GM21367 (cell line): ENCODE measurements at regions not wholly inside any gene's neighbourhood (a gene's known extent, or its start where the extent isn't known, plus 50 kb on each side); places are given as distances from the start of the nearest gene placed in this dataset.

ENCODE experiments used
- ATAC-seq: cut with Tn5 transposase; IDR thresholded peaks from one replicate; pipeline ENCODE4 v1.9.1; 2021; ENCODE audit not compliant: unreplicated experiment

DNA sequence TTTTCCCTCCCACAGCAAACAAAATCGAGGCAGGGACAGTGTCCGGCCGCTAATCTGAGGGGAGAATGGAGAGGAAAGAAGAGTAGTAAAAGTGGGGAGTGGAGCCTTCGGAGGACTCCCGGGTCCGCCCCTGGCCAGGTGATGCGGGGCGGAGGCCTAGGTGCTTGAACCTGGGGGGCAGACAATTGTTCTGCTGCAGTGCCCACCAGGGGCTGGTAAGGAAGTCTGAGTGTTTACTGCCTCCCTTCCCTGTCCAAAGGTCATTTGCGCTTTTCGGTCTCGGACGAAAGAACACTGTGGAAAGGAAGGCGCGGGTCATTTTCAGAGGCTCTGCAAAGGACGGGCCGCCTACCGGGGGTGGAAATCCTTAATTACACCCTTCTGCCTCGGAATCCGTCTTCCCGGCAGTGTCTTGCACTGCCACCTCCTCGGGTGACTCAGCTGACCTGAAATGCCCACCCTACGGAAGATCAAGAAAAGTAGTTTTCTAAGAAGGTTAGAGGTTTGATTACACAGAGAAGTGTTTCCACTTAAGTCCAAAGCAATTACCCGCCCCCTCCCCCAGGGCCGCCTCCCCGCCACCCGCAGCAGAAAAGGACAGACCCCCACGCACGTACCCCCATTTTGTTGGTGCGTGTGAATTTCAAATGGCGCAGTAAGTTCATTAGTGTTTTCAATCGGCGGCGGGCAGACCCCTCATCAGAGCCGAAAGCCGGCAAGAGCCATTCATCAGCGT is 99.9 kb upstream of the TENM3 start:
- no peak for ATAC-seq

DNA sequence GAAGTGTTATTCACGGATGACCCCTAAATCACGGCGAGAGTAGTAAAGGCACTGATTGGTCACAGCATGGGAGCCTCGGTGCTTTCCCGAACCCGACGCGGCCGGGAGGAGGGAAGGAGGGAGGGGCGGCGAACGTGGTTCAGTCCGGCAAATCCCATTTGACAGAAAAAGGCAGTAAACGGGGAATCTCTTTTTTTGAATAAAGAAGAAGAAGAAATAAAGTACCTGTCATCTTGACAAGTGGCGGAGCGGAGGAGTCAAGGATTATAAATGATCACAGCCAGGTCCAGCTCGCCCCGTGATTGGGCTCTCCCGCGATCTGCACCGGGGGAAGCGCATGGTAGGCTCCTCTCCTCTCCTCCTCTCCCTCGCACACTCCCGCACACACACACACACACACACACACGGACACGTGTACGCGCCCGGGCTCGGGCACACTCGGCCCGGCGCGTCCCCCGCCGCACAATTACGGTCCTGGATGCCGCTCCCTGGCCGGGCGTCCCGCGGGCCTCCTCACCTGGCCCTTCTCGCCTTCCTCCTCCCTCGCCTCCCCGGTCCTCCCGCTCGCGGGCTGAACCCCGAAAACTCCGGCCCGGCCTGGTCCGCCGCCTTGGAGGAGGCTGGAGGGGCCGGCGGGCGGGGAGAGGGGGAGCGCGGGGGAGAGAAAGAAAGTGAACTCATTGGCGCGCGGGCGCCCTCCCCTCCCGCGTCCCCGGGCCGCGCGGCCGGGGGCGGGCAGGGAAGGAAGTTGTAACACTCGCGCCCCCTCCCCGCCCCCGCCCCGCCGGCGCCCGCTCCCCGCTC is 99.2 kb upstream of the TENM3 start:
- no peak for ATAC-seq

DNA sequence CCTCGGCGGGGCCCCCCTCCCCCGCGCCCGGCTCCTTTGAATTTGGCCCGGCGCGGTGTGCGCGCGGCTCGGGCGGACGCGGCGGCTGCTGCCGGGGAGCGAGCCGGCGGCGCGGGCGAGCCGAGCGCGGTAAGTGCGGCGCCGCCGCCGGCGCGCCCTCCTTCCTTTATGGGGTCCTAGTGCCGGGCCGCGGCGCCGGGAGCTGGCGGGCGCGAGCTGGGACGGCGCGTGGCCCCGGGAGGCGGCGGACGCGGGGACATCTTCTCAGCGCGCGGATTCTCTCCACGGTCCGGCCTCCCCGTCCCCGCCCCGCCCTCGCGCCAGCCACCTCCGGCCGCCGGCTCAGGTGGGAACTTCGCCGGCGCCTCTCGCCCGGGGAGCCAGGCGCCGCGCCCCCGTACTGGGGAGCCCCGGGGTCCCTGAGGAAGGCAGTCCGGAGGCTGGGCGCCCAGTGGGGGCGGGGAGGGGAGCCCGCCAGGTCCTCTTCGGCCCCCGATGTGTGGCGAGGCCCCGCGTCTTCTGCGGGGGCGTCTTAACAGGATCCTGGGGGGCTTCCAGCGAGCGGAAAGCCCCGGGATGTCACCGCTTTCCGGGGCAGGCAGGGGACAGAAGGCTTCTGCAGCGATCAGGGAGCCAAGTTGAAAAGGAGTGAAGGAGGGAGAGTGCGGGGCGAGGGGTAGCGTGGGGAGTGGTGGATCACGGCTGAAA is 98.4 kb upstream of the TENM3 start:
- ATAC-seq: peak; percentile 41

DNA sequence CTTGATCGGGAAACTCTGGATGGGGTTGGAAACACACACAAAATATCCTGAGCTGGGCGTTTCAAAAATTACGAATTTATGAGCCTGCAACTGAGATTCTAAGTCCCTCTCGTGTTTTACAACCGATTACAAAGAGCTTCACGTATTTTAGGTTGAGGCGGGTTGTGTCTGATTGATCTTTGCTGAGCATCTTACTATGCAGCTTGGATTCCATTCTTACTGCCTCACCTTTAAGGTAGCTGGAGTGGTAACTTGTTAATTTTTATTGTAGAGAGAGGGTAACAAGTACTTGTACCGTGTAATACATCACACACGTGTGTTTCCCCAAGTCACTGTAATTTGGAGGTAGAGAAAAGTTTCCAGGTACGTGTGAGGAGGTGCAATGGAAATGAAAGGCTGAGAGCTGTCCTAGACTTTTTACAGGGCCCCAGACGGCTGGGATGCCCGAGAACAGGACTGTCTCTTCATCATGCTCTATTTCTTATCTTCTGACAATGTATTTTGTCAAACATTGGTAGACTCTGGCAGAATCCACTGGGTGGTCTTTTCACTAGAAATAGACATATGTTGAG is 97.8 kb upstream of the TENM3 start:
- no peak for ATAC-seq

DNA sequence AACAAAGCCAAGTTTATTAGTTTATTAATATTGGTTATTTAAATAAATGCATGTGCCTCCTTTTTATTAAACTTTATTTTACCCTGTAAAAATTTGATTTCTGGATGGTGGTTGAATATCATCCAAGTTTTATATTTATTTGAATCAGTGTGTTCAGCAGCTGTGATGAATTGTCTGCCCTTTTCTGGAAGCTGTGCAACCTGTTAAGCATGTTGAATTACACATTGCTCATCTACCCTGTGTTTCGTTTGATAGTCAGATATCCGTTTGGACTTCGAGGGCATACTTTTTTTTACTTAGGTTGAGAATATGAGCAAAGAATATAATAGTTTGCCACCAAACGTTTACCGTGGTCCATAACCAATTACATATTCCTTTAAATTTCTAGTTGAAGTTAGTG is 95.8 kb upstream of the TENM3 start:
- ATAC-seq: no peak

DNA sequence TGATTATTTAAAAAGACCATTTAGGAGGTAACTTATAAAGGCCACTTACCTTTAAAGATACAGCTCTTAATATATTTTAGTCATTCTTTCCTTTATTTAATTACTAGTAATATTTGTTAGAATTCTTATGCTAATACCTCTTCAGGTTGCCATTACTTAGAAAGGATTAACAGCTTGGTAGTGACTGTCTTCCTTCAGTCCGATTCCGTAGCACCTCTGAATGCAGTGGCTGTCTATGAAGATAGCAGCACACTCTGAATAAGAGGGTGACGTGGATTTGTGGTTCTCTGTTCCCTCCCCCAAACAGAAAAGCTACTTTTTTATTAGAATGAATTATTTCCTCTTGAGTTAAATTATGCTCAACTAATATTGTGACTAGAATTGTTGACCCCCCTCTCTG is 92.6 kb upstream of the TENM3 start:
- ATAC-seq: no peak

DNA sequence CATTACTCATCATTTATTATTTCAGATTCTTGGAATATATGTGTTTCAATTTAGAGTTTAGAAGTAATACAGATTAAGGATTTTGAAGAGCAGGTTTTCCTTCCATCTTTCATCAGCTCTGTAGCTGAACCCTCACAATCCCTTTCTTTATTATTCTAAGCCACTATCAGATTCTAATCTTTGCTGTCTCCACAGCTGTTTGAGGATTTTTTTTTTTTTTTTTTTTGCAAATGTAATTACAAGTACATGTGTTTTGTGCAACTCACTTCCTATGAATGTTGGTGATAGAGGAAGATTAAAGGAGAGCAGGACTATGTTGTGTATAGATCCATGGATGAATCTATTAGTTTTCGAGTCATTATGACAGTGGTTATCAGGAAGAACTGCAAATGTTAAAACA is 87.4 kb upstream of the TENM3 start:
- ATAC-seq: no peak

DNA sequence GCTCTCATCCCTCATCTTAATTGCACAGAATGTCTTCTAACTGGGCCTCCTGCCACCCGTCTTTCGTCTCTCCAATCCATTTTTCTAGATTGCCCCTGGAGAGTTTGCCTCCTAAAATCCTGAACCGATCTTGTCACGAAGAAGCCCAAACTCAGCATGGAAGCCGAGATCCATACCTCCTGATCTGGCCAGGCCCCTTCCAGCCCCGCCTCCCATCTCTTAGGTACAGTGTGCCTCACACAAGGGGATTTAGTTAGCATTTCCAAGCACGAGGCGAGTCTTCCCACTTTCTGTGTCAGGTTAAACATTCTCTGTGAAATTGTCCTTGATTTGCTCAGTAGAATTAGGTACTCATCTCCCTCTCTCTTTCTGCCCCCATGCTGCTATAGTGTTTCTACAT is 80.0 kb upstream of the TENM3 start:
- ATAC-seq: no peak

DNA sequence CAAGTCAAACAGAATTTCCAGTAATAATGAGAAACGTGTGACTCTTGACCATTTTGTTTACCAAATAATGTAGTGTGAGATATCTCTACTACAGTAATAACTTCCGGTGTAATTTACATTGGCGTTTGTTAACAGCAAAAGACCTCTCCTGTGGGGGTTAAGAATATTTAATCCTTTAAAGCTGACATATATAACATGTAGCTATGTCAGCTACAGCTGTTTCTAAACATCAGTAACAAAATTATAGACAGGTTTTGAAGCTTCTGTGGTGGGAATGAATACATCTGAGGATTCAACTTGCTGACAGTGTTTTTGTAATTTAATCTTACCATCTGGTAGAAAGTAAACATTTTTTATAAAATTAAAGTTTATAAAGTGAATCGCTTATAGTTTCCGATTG is 73.6 kb upstream of the TENM3 start:
- ATAC-seq: no peak

DNA sequence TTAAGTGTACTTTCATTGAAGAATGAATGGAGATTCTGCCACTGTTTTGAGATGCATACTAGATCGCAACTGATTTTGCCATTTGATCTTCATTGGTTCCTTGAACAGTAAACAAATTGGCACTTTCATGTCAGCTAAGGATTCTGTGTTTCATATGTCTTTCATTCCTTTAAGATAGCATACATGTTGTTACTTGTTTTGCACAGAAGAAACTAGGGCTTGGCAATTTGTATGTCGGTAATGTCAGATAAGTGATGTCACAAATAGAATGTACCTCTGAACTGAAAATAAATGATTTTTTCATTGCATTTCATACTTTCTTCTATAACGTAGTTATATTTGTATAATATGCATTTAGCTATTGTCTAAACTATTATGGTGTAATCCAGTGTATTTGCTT is 73.2 kb upstream of the TENM3 start:
- ATAC-seq: no peak

DNA sequence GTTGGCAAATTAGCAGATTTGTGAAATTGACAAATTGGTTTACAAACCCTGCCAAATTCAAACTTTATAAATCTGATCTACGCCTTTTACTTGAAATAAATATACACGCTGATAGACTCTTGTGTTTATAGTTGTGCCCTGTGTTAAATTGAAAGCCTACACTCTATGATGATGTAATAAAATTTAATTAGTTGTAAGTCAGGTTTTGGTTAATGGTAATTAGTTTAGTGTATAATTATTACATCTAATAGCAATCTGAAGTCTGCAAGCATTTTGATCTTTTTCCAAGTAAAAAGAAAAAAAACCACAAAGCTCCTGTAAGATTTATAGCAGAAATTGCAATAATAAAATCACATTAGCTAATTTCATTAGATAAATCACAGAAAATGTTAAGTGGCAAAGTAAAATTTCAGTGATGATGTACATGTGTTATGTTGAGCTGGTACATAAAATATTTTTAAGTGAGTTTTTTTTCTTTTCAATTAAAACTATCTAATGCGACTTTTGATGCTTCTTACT is 72.7 kb upstream of the TENM3 start:
- no peak for ATAC-seq

DNA sequence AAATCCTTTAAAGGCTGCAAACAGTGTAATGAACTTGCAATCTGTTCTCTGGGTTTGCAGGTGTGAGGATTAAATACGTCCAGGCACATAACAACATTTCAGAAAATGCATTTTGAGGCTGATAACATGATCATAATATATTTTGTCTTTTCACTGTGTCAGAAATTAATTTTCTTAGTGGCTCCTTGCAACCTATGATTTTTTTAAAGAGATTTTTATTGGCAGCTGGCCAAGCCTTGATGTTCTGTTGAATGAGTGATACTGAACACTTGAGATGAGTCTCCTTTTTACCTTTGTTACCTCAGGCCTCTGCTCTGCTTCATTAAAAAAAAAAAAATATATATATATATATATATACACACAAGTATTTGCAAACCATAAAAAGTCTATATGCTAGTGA is 68.2 kb upstream of the TENM3 start:
- ATAC-seq: no peak

DNA sequence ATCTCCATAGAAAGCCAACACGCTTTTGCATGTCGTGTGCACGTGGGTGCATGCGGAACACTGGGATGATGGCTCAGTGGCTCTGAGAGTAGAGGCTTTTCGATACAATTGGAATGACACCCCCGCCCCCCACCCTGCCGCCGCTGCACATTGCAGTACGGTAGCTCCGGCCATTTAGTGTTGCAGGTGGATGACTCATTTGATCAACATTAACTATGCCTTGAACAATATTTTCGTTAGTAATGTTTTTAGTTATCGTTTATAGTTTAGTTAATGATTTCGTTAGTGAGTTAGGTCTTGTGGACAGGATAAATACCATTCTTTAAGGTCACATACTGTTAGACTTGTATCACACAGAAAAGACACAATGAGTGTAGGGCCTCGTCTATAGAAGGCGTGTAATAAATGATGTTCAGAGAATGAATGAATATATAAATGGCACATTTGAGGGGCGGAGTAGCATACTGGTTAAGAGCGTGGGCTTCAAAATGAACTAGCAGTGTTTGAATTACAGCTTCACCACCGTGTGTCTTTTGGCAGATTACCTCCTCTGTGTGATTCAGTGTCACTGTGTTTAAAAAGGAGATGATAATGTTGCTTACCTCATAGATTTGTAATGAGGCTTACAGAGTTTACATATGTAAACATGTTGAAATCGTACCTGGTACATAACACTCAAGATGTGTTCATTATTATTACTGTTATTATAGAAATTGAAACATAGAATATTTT is 67.2 kb upstream of the TENM3 start:
- no peak for ATAC-seq

DNA sequence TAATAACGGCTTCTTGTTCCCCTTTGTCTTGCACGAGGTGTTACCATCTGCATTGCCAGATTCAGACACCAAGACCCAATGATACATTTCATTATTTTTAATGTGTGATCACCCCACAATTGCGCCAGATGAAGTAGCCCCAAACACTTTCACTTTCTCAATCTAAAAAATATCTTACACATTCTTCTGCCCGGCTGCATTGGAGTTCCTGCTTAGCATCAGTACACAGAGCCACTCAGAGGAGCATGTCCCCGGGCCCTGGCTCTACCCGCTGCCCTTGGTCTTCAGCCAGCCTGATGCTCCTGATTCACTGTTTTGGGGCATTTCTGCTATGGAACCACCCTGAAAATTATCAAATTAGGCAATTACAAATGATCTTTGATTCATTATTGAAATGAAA is 66.0 kb upstream of the TENM3 start:
- no peak for ATAC-seq

DNA sequence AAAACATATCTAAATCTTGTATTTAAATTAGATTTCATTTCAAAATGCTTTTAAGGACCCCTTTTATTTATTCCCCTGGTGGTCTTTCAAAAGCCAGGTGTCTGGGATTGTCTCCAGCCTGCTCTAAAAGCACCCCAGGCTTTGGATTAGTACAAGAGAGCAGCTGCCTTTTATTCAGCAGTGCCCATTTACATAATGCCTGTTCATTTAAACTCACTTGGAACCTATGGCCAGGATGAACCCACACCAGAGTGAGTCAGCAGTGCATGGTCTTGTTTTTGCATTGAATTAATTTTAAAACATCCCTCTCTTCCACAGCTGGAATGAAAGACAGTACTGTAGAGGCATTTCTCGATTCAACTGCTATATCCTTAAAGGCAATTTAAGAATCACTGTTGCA is 64.1 kb upstream of the TENM3 start:
- no peak for ATAC-seq

DNA sequence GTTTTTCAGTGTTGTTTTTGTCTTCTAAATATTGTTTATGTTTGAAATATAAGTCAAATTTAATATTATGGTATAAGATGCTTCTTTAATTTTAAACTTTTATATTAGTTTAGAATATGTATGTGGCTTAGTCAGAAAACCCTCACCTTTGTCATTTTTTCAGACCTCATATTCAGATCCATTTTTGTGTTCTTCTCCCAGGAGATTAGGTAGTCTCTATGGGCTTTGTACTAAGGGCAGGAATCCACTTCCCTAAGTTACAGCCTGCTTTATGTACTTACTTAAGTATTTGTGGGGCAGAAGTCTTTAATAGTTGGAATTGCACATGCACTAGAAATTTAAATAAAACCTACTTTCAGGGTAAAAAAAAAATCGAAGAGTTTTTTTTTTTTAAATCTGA is 63.5 kb upstream of the TENM3 start:
- no peak for ATAC-seq

DNA sequence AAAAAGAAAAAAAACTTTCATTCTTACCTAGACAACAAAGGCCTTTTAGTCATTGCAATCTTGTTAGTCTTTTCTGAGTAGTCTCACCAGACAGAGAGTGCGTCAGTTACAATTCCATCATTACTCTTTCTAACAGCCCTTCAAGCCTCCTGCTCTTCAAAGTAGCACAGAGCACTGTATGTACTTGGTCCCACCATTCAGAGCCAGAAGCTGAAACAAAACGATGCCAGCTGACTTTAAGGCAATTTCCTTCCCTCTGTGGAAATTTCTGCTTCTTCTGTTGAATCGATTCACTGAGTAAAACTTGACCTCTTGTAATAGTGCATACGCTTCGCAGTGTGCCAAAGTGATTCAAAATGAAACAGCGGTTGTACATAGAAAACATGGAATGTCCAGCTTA is 57.7 kb upstream of the TENM3 start:
- ATAC-seq: no peak

DNA sequence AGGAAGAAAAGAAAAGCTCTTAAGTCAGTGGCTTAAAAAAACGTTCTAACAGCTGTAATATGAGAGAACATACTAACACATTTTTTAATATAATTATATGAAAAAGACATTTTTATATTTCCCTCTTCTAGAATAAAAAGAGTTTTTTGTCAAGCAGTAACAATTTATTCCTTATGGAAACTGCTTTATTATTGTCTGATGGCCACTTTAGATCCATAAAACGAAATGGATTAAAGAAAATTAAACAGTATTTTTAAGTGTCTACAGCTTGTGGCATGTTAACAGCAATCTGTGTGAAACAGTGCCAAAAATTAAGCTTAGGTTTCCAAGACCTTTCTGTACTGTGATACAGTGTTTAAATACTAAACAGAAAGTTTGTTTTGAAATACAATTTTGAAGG is 55.5 kb upstream of the TENM3 start:
- ATAC-seq: no peak

DNA sequence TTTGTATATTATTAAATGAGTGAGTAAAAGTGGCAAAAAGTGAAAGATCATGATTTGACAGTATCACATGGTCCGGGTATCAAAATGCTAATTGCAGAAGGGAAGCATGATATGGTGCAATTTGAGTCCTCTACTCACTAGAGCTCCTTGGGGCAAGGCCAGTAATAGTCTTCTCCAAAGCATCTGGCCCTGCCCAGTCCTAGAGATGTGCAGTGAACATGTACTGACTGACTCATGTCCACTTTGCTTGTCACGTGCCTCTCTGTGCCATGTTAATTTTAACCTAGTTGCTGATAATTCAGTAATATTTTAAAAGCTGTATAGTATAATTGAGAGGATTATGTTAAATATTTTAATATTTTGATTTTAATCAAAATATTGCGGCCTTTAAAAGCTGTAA is 54.6 kb upstream of the TENM3 start:
- ATAC-seq: no peak

DNA sequence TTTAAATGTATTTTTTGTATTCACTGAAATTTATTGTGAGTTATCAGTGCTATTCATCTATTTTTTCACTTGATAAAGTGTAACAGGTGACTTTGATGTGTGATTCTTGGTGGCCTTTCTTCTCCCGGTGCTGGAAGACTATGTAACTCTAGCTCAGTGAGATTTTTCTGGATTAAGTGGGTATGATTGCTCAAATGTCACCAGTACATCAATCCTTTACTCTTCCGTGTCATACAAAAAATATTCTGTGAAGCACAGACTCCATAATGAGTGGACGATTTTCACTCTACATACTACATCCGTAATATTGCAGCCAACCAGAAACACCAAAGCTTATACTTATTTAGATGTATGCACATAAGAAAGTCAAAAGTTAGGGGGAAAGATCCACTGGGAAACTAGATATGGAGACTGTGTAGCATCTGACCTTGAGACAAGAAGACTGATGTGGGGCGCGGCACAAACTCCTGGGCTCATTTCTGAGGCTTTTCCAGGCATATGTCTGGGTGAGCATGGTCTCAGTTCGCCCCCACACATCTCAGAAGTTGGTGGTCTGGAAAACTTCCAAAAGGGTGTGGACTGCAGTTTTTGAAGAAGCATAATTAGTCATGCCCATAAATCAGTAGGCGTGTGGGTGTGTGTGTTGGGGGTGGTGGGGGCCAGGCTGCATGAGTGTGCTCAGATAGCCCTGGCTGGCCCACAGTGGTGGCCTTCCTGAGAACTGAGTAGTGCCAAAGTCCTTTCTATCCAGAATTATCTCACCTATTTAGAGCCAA is 53.9 kb upstream of the TENM3 start:
- ATAC-seq: no peak
